OCI-LY1 (cell line): ENCODE measurements at regions not wholly inside any gene's neighbourhood (a gene's known extent, or its start where the extent isn't known, plus 50 kb on each side); places are given as distances from the start of the nearest gene placed in this dataset.

Source experiments
- H2AFZ ChIP-seq: fragments of 200-600 bp; sonication (generic), shearing (Covaris generic); 2 replicates; pipeline ENCODE4 v1.6.0; 2014; ENCODE audit warnings: antibody characterized with exemption, mild to moderate bottlenecking, low read length
- H3F3A ChIP-seq: fragments of 200-600 bp; sonication (generic), shearing (Covaris generic); 2 replicates; pipeline ENCODE4 v1.6.0; 2014; ENCODE audit warnings: mild to moderate bottlenecking, antibody characterized with exemption, low read length, moderate library complexity; ENCODE audit not compliant: insufficient read depth
- H3K27ac ChIP-seq: fragments of 200-600 bp; sonication (generic); 2 replicates; pipeline ENCODE4 v1.5.1; 2014; ENCODE audit warnings: low read length, mixed run types, mild to moderate bottlenecking, low read depth; ENCODE audit not compliant: poor library complexity, severe bottlenecking
- H3K27me3 ChIP-seq: fragments of 200-600 bp; sonication (generic); 2 replicates; pipeline ENCODE4 v1.6.0; 2014; ENCODE audit warnings: antibody characterized with exemption, mild to moderate bottlenecking, low read length, moderate library complexity; ENCODE audit not compliant: insufficient read depth
- H3K36me3 ChIP-seq: fragments of 200-600 bp; sonication (generic); 2 replicates; pipeline ENCODE4 v1.6.1; 2014; ENCODE audit warnings: mild to moderate bottlenecking, antibody characterized with exemption, low read length, moderate library complexity, mixed read lengths; ENCODE audit not compliant: insufficient read depth
- H3K4me1 ChIP-seq: fragments of 200-600 bp; sonication (generic); 2 replicates; pipeline ENCODE4 v1.5.1; 2014; ENCODE audit warnings: mild to moderate bottlenecking, low read length, moderate library complexity; ENCODE audit not compliant: insufficient read depth, severe bottlenecking
- H3K4me2 ChIP-seq: fragments of 200-600 bp; sonication (generic), shearing (Covaris generic); 2 replicates; pipeline ENCODE4 v1.6.1; 2014; ENCODE audit warnings: low read length
- H3K4me3 ChIP-seq: fragments of 200-600 bp; sonication (generic); 2 replicates; pipeline ENCODE4 v1.5.1; 2014; ENCODE audit warnings: low read length, low read depth, mild to moderate bottlenecking, mixed read lengths; ENCODE audit not compliant: poor library complexity, severe bottlenecking
- H3K79me2 ChIP-seq: fragments of 200-600 bp; shearing (Covaris generic); 2 replicates; pipeline ENCODE4 v1.6.1; 2016; ENCODE audit warnings: mixed run types, low read length, mixed read lengths; ENCODE audit not compliant: insufficient read depth
- H3K9ac ChIP-seq: fragments of 200-600 bp; sonication (generic), shearing (Covaris generic); 2 replicates; pipeline ENCODE4 v1.6.1; 2014; ENCODE audit warnings: mild to moderate bottlenecking, low read length, mixed read lengths
- H3K9me2 ChIP-seq: fragments of 200-600 bp; sonication (generic), shearing (Covaris generic); 2 replicates; pipeline ENCODE4 v1.6.1; 2014; ENCODE audit warnings: low read depth, mild to moderate bottlenecking, low read length, mixed read lengths
- H3K9me3 ChIP-seq: fragments of 200-600 bp; shearing (Covaris generic); 2 replicates; pipeline ENCODE4 v1.6.1; 2014; ENCODE audit warnings: low read length, mixed read lengths
- H4K20me1 ChIP-seq: fragments of 200-600 bp; sonication (generic), shearing (Covaris generic); 2 replicates; pipeline ENCODE4 v1.6.0; 2016; ENCODE audit warnings: mild to moderate bottlenecking, low read length; ENCODE audit not compliant: insufficient read depth
- CTCF ChIP-seq: fragments of 200-600 bp; sonication (generic), shearing (Covaris generic); IDR thresholded peaks from 2 replicates; pipeline ENCODE4 v1.5.1; 2017; ENCODE audit warnings: mild to moderate bottlenecking, antibody characterized with exemption, low read length, moderate library complexity, mixed read lengths
- EZH2 ChIP-seq: fragments of 200-600 bp; sonication (generic), shearing (Covaris generic); IDR thresholded peaks from 2 replicates; pipeline ENCODE4 v1.8.0; 2017; ENCODE audit warnings: borderline replicate concordance, mixed run types, mild to moderate bottlenecking, antibody characterized with exemption, low read length, moderate library complexity, mixed read lengths

GRCh38 chr9:21556581-21557427, 74.7 kb upstream of the IFNE start:
- H3F3A ChIP-seq: no peaks in the 10 kb centered on the region
- no peaks in the 10 kb centered on the region for H3K27me3 ChIP-seq
- H3K79me2 ChIP-seq: no peaks in the 10 kb centered on the region
- H3K4me1 ChIP-seq: no peaks in the 10 kb centered on the region
- no peak overlapping the region for H3K4me3 ChIP-seq
- H3K9me2 ChIP-seq: no peaks in the 10 kb centered on the region
- H3K9me3 ChIP-seq: no peaks in the 10 kb centered on the region
- TF ChIP-seq EZH2: no peak
- TF ChIP-seq CTCF: no peak
- no peaks in the 10 kb centered on the region for H4K20me1 ChIP-seq
- no peak overlapping the region for H3K27ac ChIP-seq
- no peak overlapping the region for H2AFZ ChIP-seq
- no peaks in the 10 kb centered on the region for H3K36me3 ChIP-seq
- H3K9ac ChIP-seq: no peak overlapping the region
- no peak overlapping the region for H3K4me2 ChIP-seq

GRCh38 chr9:21557428-21557768, 75.3 kb upstream of the IFNE start:
- H3K79me2 ChIP-seq: no peaks in the 10 kb centered on the region
- no peaks in the 10 kb centered on the region for H3K9me2 ChIP-seq
- no peaks in the 10 kb centered on the region for H3K27me3 ChIP-seq

GRCh38 chr9:21558079-21558478, 76.0 kb upstream of the IFNE start:
- no peaks in the 10 kb centered on the region for H3F3A ChIP-seq
- H3K4me2 ChIP-seq: no peak overlapping the region
- no peak overlapping the region for H3K27ac ChIP-seq
- no peaks in the 10 kb centered on the region for H3K79me2 ChIP-seq
- TF ChIP-seq CTCF: no peak
- no peak for TF ChIP-seq EZH2
- no peaks in the 10 kb centered on the region for H3K27me3 ChIP-seq
- H3K9me3 ChIP-seq: no peaks in the 10 kb centered on the region
- no peaks in the 10 kb centered on the region for H3K36me3 ChIP-seq
- no peaks in the 10 kb centered on the region for H3K9me2 ChIP-seq
- H3K9ac ChIP-seq: no peak overlapping the region
- no peaks in the 10 kb centered on the region for H3K4me1 ChIP-seq
- H2AFZ ChIP-seq: no peak overlapping the region
- no peak overlapping the region for H3K4me3 ChIP-seq
- no peaks in the 10 kb centered on the region for H4K20me1 ChIP-seq

More at GRCh38 chr9:21557428-21557768, 75.3 kb upstream of the IFNE start:
- Histone ChIP-seq H3K27ac (no peak overlapping the region), H3F3A (no peaks in the 10 kb centered on the region), H3K4me1 (no peaks in the 10 kb centered on the region), H3K9me3 (no peaks in the 10 kb centered on the region), H3K36me3 (no peaks in the 10 kb centered on the region), H3K4me3 (no peak overlapping the region), H3K9ac (no peak overlapping the region), H2AFZ (no peak overlapping the region), H3K4me2 (no peak overlapping the region), H4K20me1 (no peaks in the 10 kb centered on the region)
- TF ChIP-seq EZH2 (no peak), CTCF (no peak)
